HG02623 (cell line): ENCODE measurements at regions not wholly inside any gene's neighbourhood (a gene's known extent, or its start where the extent isn't known, plus 50 kb on each side); places are given as distances from the start of the nearest gene placed in this dataset.

Experiments used
- ATAC-seq: cut with Tn5 transposase; IDR thresholded peaks from one replicate; pipeline ENCODE4 v1.9.1; 2021; ENCODE audit warnings: moderate library complexity; ENCODE audit not compliant: unreplicated experiment

DNA sequence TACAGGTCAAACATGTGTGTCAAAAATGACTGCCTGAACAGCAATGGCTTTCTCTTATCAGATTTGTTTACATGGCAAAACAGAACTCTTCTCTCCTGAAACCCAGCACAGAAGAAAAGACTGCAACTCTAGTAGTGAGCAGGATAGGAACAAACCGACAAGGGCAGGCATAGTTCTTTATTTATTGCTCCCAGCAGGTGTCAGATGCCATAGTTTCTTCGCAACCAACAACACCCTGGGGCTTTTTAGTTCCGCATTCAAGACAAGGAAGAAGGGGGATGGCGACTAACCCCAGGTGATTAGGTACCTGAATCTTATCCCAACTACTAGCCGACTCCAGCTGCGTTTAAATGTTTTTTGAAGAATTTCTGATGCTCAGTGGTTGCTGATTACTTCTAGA lies 367.5 kb upstream of the FIGN start:
- no peak for ATAC-seq

DNA sequence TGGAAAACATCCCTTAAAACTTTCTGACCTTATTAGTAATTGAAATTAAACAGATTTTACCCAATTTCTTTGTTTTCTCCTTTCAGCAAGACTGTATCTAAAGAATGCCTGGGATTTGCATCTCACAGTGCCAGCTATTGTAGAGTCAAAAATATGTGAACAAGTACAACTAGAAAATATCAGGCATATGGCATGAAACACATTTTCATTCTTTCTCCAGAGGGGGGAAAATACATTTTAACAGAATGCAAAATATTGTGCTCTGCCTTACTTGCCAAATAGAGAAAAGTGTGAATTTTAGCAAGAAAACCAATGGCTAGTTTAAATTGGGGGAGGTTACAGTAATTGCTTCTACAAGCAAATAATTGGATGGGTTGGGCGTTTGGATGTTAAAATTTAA lies 366.6 kb upstream of the FIGN start:
- ATAC-seq = no peak

DNA sequence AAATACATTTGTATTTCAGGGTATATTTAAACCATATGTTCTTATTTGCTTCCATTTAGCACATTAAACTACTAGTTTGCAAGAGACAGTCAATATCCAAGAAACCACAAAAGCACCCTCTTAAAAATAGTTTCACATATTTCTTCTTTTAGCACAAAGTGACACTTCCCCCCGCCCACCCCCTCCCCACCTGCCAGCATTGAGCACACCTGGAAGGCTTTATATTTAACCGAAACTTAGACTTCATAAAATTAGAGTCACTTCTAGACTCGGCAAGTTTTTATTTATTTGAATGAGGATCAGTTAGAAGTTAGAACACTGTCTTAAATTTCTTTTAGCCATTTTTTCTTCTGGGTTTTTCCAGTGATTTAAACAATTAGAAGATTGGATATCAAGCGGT lies 355.9 kb upstream of the FIGN start:
- ATAC-seq = no peak

DNA sequence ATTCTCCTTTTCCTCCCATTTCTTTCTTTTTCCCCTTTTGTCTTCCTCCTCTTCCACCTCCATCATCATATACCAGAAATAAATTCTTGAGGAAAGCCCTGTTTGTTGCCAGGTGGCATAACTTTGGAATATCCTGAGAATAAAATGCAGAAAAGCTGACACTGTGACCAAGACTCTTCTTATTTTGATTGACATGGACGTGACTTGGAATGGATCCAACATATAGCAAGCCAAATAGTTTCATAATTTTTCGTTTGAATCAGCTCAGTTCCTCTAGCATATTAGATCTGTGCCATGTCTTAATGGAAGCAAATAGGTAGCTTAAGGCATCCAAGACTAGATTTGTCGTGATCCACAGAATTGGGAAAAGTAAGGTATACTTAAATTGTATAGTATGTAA lies 354.7 kb upstream of the FIGN start:
- no peak for ATAC-seq

DNA sequence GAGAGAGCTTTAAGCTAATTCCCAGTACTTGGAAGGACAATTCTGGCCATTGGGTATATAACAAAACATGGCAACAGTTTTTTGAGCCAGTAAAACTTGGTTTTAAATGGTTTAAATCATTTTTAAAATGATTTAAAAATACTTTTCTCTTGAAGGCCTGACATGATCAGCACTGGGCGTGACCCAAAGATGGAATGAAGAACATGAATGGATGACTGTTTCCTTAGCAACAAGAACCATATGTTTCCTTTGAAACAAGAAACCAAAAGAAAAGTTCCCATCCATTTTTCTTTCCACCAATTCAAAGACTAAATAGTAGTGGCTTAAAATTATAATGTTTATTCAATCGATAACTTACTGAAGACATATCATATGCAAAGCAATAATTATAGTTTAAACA lies 348.3 kb upstream of the FIGN start:
- no peak for ATAC-seq

DNA sequence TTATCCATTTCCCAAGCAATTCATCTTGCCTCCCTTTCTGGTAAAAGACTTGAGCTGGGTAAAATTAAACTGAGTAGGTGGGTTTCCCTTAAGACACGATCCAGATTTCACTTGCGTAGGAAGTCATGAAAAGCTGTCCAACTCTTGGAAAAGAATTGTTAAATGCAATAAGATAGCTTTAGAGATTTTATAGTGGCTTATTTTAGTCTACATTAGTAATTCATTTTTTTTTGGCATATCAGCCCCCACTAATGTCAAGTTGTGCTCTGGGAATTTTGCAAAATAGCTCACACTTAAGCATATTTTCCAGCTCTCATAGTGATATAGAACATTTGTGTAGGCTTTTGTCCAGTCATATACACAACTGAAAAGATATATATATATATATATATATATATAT lies 344.7 kb upstream of the FIGN start:
- no peak for ATAC-seq

DNA sequence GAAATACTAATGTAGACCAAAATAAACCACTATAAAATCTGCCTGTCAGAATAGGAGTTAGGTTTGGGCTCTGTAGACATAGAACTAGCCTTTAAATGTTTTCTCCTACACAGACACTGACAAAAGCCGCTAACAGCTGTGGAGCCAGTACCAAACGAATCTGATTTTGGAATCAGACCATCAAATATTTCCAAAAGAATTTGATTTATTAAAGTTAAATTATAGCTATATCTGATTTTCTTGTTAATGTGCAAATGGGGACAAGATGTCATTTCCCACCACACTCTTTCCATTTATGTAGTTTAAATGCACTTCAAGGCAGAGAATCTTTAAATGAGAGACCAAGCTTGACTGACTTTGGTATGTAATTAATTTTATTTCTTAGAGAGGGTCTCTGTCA lies 343.4 kb upstream of the FIGN start:
- no peak for ATAC-seq

DNA sequence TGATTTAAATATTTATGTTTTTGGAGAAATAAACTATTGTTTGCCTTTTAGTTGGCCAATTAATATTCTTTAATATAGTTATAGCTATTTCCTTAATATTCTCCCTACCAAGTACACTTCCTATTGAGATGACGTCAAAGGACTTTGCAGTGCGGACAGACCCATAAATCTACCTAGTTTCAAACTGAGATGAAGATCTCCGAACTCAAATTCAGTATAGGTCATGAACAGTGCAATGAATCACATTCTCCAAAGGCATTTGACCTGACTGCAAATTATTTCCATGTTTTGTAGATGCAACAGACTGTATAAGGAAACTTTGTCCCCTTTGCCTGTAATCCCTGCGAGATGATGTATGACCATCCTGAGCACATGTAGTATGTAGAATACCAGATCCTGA lies 342.6 kb upstream of the FIGN start:
- ATAC-seq = no peak

DNA sequence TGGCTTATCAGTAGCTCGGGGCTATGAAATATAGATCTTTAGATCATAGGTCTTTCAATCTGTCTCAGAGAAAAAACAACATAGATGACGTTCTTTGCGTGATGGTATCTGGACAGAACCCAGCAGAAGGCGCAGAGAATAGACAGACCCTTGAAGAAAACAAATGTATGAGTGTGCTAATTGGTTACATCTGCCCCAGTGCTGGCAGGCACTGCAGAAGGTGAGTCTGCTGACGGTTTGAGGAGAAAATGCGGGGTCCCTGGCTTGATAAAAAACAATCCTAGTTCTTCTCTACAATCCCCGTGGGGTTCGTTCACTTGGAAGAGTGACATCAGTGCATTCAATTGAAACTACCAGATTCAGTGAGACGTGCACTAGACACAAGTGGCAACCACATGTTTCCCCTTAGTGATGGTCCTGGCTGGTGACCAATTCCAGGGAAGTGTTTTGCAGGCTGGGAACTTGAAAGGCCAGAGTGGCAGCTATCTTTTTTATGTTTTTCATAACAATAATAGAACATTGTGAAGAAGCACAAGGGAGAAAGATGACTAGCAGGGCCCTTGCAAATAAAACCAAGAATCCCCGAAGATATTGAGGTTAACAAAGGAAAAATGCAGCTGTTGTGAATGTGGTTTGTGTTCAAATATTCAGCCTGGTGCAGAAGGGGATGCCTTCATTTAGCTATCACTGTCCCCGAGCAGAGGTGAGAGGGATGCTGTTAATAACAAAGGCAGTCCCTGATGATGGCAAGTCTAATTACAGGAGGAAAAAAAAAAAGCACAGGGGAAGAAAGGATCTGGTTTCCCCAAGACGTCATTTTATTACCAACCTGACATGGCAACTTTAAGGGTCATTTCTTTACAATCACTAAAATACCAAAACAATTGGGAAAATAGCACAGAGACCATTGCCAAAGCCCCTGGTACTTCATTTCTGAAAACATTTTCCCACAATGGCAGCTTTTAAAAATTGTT lies 337.6 kb upstream of the FIGN start:
- no peak for ATAC-seq

DNA sequence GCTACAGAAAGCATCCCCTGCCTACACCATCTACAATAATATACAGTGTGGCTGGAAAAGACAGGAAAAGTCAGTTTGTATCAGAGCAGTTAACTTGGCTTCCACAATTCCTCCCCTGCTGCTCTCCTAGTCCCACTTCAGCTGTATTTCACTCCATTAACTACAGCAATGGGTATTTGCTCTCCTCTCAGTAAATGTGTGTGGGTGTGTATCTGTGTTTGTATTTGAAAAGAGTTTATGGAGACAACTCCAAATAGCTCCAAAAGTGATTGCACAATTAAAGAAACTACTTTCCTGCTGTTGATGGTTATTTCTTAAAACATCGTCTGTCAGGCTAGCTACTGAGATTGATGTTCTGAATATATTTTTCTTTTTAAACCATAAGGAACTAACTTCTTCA lies 333.7 kb upstream of the FIGN start:
- no peak for ATAC-seq

DNA sequence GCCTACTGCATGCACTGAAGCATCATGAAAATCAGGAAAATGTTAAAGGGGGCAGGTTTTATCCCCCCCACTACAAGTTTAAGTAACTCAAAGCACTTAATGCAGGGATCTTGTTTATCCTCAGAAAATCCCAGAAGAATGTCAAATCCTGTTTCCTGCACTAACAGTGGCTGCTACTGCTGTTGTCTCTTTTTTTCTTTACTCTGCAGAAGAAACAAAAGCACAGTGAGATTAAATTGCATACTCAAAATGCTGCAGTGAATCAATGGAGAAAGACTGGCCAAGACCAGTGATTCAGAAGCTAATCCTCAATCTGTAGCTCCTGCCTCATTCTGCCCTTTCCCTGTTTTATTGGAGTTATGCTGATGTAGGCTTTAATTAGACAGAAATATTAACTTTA lies 332.3 kb upstream of the FIGN start:
- no peak for ATAC-seq

DNA sequence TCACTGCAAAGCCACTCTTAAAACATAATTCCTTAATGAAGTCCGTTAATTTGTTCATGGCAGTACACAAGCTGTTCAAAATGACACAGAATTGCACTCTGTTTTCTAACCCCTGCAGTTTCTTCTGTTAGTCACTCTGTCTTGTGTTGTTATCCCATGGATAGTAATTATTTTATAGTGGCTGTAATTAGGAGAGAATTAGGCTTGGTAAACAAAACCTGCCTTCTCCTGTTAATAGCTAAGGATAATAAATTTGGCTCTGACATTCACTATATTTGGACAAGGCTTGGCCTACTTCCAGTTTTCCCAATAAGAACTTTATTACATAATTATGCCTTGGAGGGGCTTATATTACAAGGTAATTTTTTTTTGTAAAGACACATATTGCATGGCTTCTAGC lies 330.3 kb upstream of the FIGN start:
- no peak for ATAC-seq

DNA sequence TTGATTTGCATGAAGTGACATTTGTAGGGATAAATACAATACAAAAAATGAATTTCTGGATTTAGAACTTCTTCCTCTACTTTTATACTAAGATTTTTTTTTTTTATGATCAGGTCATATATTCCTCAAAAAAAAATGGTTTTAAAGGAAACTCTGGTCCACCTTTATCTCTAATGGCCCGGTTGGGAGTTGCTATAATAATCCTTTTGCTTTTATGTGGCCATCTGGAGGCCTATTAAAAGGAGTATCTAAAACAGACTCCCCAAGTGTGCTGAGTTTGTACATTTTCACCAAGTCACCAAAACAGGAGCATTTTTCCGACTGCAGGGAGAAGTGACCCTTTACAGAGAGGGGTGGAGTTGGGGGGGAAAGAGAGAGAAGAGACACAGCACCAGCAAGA lies 329.2 kb upstream of the FIGN start:
- ATAC-seq = no peak

DNA sequence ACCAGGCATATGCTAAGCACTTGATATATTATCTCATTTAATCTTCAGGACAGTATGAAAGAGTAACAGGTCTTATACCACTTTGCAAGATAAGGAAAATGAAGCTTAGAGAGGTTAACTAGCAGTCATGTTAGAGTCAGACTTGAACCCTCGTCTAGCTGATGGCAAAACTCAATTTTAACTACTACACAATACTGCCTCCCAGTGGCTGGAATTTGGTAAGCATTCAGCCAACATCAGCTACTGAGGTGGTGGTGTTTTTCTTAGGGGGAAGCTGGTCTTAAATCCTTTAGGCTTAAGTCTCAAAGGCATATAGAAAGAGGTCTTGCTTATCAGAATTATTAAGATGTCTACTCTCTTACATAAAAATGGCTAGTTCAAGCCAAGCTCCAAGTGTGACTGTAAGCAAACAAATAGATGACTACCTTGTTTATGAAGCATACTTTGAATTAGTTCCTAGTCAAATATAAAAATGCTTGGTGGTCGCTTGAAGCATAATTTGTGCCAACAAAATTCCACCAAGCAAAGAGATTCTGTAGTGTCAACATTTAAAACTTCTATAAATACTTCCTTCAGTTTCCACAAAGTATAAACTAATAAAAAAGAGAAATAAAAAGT lies 325.4 kb upstream of the FIGN start:
- ATAC-seq = peak; percentile 77

DNA sequence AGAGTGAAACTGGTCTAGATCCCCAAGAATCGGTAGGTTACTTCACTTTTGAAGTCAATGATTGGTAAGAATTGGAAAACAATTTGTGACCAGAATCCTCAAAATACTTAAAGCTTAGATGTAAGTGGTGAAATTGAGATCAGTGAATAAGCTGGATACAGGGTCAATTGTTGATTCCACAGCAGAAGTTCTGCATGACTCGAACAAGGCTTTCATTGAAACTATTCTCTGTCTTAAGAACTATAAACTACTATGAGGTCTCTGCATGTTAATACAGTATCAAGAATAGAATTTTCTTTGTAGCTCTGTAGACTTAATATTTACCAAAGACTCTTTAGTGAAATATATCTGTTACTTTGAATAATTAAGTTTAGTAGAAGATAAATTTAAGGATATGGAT lies 324.2 kb upstream of the FIGN start:
- ATAC-seq = no peak

DNA sequence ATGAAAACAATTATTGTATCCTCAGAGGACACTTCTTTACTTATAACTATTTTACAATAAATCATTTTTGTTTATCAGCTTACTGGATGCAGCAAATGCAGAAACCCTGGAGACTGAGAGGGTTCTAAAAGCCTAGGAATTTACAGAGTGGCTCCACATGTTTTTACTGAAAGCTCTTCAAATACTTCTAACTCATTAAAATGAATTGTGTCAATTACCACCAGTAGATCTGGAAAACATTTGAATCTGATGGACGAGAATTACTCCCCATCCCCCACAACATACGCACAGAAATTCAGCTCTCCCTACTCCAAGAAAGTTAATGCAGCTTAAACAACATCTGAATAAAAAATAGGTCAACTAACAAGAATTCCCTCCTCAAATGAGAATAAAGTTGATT lies 319.8 kb upstream of the FIGN start:
- no peak for ATAC-seq

DNA sequence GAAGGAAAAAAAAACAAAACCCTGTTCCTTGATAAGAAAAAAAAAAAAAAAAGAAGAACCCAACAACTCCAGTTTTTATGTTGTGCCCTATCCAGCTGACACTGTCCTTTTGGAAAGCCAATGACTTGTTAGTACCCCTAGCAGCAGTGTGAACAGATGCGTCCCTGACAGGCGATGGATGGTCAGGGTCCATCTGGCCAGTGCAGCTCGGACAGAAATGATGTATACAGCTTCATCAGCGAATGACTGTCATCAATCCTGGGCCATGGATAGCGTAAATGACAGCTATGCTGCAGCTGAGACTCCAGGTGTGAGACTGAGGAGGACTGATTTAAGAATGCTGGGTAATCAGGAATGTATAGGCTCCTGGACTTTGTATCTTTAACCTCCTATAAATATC lies 318.8 kb upstream of the FIGN start:
- ATAC-seq = no peak

DNA sequence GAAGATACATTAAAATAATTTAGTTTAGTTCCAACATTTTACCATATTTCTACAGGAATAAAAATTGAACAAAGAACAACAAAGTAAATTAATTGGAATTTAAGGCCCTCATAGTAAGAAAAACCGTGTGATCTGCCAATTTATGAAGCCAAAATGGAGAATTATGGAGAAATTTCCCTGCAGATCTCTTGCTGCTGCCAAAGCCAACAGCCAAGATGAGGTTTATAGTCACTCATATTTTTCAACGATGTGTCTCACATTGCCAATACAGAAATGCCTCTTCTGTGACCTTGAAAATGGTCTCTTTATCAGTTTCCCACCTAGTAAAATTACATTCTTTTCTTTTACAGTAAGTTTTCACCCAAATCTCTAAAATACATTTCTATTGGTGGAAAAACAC lies 317.2 kb upstream of the FIGN start:
- ATAC-seq = no peak

DNA sequence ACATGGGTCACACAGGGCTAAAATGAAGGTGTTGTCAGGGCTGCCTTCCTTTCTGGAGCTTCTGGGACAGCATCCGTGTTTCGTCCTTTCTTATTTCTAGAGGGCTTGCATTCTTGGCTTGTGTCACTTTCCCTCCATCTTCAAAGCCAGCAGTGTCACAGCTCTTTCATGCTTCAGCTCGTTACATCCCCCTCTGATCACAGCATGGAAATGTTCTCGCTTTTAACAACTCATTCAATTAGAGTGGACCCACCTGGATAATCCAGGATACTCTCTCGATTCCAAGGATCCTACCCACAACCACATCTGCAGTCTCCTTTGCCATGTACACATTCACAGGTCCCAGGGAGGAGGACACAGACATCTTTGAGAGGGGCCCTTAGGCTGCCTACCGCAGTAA lies 316.2 kb upstream of the FIGN start:
- no peak for ATAC-seq

DNA sequence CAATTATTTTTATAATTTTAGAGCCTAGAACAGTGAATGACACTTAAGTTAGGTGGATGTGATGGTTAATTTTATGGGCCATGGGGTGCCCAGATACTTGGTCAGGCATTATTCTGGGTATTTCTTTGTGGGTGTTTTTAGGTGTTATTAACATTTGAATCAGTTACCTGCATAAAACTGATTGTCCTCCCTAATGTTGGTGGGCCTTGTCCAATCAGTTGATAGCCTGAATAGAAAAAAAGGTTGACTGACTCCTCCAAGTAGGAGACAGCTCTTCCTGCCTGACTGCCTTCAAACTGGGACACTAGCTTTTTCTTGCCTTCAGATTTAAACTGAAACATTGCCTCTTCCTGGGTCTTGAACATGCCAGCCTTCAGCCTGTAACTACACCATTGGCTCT lies 312.9 kb upstream of the FIGN start:
- ATAC-seq = no peak

DNA sequence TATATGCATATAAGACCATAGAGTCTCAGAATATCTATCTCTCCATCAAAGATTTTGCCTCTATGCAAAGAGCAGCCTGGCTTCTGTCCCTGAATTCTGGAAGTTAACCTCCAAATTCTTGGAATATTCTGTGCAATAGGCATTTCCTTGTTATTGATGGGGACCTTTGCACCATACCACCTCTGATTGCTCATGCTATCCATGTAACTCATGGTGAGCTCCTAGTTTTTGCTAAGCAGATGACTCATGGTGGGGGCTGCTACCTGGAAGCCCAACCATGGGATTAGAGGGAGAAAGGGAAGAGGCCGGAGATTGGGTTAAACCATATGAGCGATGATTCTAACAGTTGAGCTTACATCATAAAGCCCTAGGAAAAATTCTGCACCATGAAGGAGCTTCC lies 310.2 kb upstream of the FIGN start:
- ATAC-seq = no peak

DNA sequence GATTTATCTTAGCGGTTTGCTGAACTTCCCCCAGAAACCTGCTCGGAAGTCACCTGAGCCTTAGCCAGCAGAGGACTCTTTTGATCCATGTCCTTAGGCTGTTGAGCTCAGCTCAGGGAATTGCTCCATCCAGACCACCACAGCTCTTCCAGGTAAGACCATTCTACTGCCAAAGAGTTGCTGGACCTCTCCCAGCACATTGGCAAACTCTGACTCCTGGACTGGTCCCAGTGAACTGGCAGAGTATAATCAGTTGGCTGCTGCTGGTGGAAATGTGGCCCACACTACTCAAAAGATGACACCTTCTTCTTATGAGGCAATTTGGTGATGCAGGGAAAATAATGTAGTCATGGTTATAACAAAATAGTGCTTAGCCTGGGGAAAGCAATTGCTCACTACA lies 308.8 kb upstream of the FIGN start:
- no peak for ATAC-seq

DNA sequence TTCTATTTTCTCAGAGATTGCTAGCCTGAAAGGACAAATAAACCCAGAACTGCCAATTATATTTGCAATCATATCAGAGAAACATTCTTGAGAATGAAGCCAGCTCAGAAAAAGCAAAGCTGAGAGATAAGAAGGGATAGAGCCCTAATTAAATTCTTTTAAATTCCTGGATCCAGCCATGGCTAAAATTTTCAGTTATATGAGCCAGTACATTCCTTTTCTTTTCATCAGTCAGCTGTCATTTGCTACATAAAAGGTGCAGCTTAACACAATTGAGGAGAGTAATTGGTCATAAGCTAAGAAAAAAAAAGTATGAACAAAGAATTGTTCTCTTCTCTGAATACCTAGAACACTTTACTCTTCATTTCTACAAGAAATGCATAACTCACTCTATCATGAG lies 303.5 kb upstream of the FIGN start:
- ATAC-seq = no peak
